Fibroblast of the aortic adventitia (primary cell): ENCODE measurements at regions not wholly inside any gene's neighbourhood (a gene's known extent, or its start where the extent isn't known, plus 50 kb on each side); places are given as distances from the start of the nearest gene placed in this dataset.

Source experiments
- DNase-seq: peaks from one replicate; pipeline ENCODE4 v3.0.0-alpha.2; 2010; ENCODE audit warnings: low read depth
- H3K4me3 ChIP-seq: 2 replicates; pipeline ENCODE4 v1.5.1; 2011; ENCODE audit warnings: low read depth, mild to moderate bottlenecking, control low read depth, low read length, moderate library complexity
- CTCF ChIP-seq: IDR thresholded peaks from 2 replicates; pipeline ENCODE4 v1.5.1; 2011; ENCODE audit warnings: mild to moderate bottlenecking, low read length, control low read depth, inconsistent platforms; ENCODE audit not compliant: insufficient read depth

GRCh38 chr14:55881577-55882241, 236.5 kb upstream of the PELI2 start:
- peak; percentile 8 for DNase-seq
- no peak for TF ChIP-seq CTCF
- H3K4me3 ChIP-seq = no peak overlapping the region

GRCh38 chr14:55884819-55885218, 233.4 kb upstream of the PELI2 start:
- no peak for DNase-seq
- TF ChIP-seq CTCF = no peak
- no peak overlapping the region for H3K4me3 ChIP-seq

DNA sequence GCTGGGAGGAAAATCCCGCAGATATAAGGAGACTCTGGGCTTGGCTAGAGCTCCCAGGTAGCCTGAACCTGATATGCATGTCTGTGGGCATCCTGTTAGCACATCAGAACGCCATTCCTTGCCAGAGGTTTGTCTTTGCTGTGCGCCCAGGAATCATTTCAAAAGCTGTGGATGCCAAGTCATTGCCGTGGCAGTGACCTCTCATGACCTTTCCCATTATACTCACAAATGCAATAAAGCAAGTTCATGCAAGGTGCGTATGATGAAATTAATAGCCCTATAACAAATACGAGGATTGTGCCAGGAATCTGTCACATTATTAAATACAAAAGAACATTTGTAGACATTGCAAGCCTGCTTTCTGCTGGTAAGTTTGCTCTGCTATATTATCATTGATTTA, 229.1 kb upstream of the PELI2 start:
- DNase-seq = no peak
- no peak for TF ChIP-seq CTCF
- H3K4me3 ChIP-seq = no peak overlapping the region

DNA sequence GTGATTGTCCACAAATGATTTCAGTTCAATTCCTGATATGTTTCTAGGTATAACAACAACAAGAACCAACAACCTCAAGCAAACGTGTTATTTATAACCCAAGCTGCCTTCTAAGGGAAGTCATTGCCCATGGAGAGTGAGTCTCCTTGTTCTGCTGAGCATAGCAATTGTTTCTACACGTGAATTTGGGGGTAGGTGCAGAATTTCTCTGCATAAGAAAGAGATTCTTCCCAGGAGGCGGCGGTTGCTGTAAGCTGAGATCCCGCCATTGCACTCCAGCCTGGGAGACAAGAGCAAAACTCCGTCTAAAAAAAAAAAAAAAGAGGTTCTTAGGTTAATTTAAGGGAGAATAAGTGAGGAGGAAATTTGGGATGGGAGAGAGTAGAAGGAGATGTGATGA, 226.5 kb upstream of the PELI2 start:
- no peak for DNase-seq
- no peak for TF ChIP-seq CTCF
- H3K4me3 ChIP-seq = no peak overlapping the region

DNA sequence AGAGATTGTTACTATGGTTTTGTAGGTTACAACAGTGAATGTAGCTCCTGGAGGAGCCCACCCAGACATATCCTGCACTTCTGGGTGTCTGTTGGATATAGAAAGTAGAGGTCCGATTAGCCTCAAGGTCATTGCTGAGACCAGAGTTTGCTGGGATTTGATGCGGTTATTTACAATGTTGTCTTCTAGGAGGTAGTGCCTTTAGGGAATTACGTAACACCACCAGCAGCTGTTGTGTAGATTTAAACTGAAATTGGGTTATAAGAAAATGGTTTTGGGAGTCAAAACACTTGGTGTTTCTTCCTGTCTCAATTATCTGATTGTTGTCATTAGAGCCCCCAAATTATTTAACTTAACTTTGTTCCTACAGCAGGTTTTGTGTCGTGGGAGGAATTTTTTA, 225.3 kb upstream of the PELI2 start:
- no peak for DNase-seq
- no peak for TF ChIP-seq CTCF
- H3K4me3 ChIP-seq = no peak overlapping the region

- no peak for DNase-seq
- no peak for TF ChIP-seq CTCF
- H3K4me3 ChIP-seq = no peak overlapping the region
These were observed 224.5 kb upstream of the PELI2 start for GRCh38 chr14:55893705-55894104.

GRCh38 chr14:55897031-55897430, 221.2 kb upstream of the PELI2 start:
- no peak overlapping the region for H3K4me3 ChIP-seq
- no peak for TF ChIP-seq CTCF

More at GRCh38 chr14:55897031-55897430, 221.2 kb upstream of the PELI2 start:
- no peak for DNase-seq
